ENCODE measurements at regions not wholly inside any gene's neighbourhood (a gene's known extent, or its start where the extent isn't known, plus 50 kb on each side); places are given as distances from the start of the nearest gene placed in this dataset.

GRCh38 chr6:115216835-115217234, 843.9 kb downstream of the FRK start:
- DNase-seq (ENCODE audit: low spot score) (no peak), ATAC-seq (no peak)
- TF ChIP-seq CREB1 (CRISPR knock-in tag; IDR thresholded peaks at IDR 0.05; ENCODE audit: low read depth) (no peak), NANOG (IDR thresholded peaks at IDR 0.05; ENCODE audit: borderline replicate concordance) (no peak), POLR2AphosphoS5 (IDR thresholded peaks at IDR 0.05; ENCODE audit: low read depth) (no peak), CTCF (conservative IDR thresholded peaks at IDR 0.05; ENCODE audit: low read depth in 2 of 2) (no peak), ETS1 (IDR thresholded peaks at IDR 0.05) (no peak), STAT1 (IDR thresholded peaks at IDR 0.05; ENCODE audit: unreplicated experiment) (no peak), ZNF114 (CRISPR knock-in tag; IDR thresholded peaks at IDR 0.05) (no peak), REST (IDR thresholded peaks at IDR 0.05; ENCODE audit: unreplicated experiment) (no peak), EZH2phosphoT487 (IDR thresholded peaks at IDR 0.05; ENCODE audit: unreplicated experiment) (no peak), ZNF462 (CRISPR knock-in tag; IDR thresholded peaks at IDR 0.05) (no peak)
- Histone ChIP-seq H3K27me3 (ENCODE audit: insufficient read depth) (peaks cover 65% of the 10 kb centered on the region), H3K9me2 (ENCODE audit: insufficient read depth) (no peaks in the 10 kb centered on the region), H3K4me3 (no peak overlapping the region), H3K27ac (ENCODE audit: low read depth) (no peak overlapping the region), H2AFZ (no peak overlapping the region), H3K4me1 (ENCODE audit: insufficient read depth) (no peaks in the 10 kb centered on the region), H3F3A (replicated peaks; ENCODE audit: low read depth) (no peaks in the 10 kb centered on the region), H3K36me3 (ENCODE audit: insufficient read depth) (no peaks in the 10 kb centered on the region), H3K79me2 (replicated peaks; ENCODE audit: insufficient read depth) (no peaks in the 10 kb centered on the region), H3K4me2 (no peak overlapping the region), H4K20me1 (replicated peaks; ENCODE audit: insufficient read depth) (peaks cover 14% of the 10 kb centered on the region; the same call in 1 of the 2 replicates)
- peaks cover 18% of the 10 kb centered on the region for H3K9me3 Mint-ChIP-seq
- no peak overlapping the region for H3K27ac Mint-ChIP-seq
- H3K4me3 Mint-ChIP-seq, result no peak overlapping the region
- H3K36me3 Mint-ChIP-seq (ENCODE audit: low read depth), result peaks cover 11% of the 10 kb centered on the region; the same call in 2 of the 3 replicates
- H3K27me3 Mint-ChIP-seq (ENCODE audit: insufficient read depth, low read depth, poor library complexity), result peaks cover 36% of the 10 kb centered on the region
- 0 out of 3 replicates have a peak, but pooled peaks cover 2% of the 10 kb centered on the region for H3K4me1 Mint-ChIP-seq

Data from GM23338 (cell line).